ENCODE measurements at regions not wholly inside any gene's neighbourhood (a gene's known extent, or its start where the extent isn't known, plus 50 kb on each side); places are given as distances from the start of the nearest gene placed in this dataset.

- no peak for DNase-seq (ENCODE audit: low read depth)
- no peak for TF ChIP-seq CTCF (IDR thresholded peaks at IDR 0.05; ENCODE audit: insufficient read depth, low read depth, low read length, missing control alignments)
- no peak overlapping the region for H3K4me3 ChIP-seq (ENCODE audit: low read depth, low read length)
Observed at GRCh38 chr2:13227578-13227977, 510.8 kb downstream of the TRIB2 start.

- TF ChIP-seq CTCF (IDR thresholded peaks at IDR 0.05; ENCODE audit: insufficient read depth, low read depth, low read length, missing control alignments): no peak
- no peak for DNase-seq (ENCODE audit: low read depth)
Observed at GRCh38 chr2:13230221-13230620, 513.5 kb downstream of the TRIB2 start.

GRCh38 chr2:13240061-13240460, 523.3 kb downstream of the TRIB2 start:
- TF ChIP-seq CTCF (IDR thresholded peaks at IDR 0.05; ENCODE audit: insufficient read depth, low read depth, low read length, missing control alignments): no peak
- H3K4me3 ChIP-seq (ENCODE audit: low read depth, low read length): no peak overlapping the region
- DNase-seq (ENCODE audit: low read depth): no peak

More at GRCh38 chr2:13230221-13230620, 513.5 kb downstream of the TRIB2 start:
- no peak overlapping the region for H3K4me3 ChIP-seq (ENCODE audit: low read depth, low read length)

- peak; percentile 31 for DNase-seq (ENCODE audit: low read depth)
- no peak for TF ChIP-seq CTCF (IDR thresholded peaks at IDR 0.05; ENCODE audit: insufficient read depth, low read depth, low read length, missing control alignments)
- H3K4me3 ChIP-seq (ENCODE audit: low read depth, low read length): peak overlapping the region; percentile 13; the same call in 1 of the 2 replicates
Observed at GRCh38 chr2:13240789-13241487, 524.2 kb downstream of the TRIB2 start.

GRCh38 chr2:13252615-13253014, 535.9 kb downstream of the TRIB2 start:
- no peak overlapping the region for H3K4me3 ChIP-seq (ENCODE audit: low read depth, low read length)
- no peak for TF ChIP-seq CTCF (IDR thresholded peaks at IDR 0.05; ENCODE audit: insufficient read depth, low read depth, low read length, missing control alignments)
- no peak for DNase-seq (ENCODE audit: low read depth)

GRCh38 chr2:13255485-13255884, 538.7 kb downstream of the TRIB2 start:
- no peak overlapping the region for H3K4me3 ChIP-seq (ENCODE audit: low read depth, low read length)
- TF ChIP-seq CTCF (IDR thresholded peaks at IDR 0.05; ENCODE audit: insufficient read depth, low read depth, low read length, missing control alignments): no peak
- no peak for DNase-seq (ENCODE audit: low read depth)

- TF ChIP-seq CTCF (IDR thresholded peaks at IDR 0.05; ENCODE audit: insufficient read depth, low read depth, low read length, missing control alignments): no peak
- H3K4me3 ChIP-seq (ENCODE audit: low read depth, low read length): no peak overlapping the region
- DNase-seq (ENCODE audit: low read depth): no peak
Observed at GRCh38 chr2:13260402-13260801, 543.7 kb downstream of the TRIB2 start.
